ENCODE measurements at regions not wholly inside any gene's neighbourhood (a gene's known extent, or its start where the extent isn't known, plus 50 kb on each side); places are given as distances from the start of the nearest gene placed in this dataset.

DNA sequence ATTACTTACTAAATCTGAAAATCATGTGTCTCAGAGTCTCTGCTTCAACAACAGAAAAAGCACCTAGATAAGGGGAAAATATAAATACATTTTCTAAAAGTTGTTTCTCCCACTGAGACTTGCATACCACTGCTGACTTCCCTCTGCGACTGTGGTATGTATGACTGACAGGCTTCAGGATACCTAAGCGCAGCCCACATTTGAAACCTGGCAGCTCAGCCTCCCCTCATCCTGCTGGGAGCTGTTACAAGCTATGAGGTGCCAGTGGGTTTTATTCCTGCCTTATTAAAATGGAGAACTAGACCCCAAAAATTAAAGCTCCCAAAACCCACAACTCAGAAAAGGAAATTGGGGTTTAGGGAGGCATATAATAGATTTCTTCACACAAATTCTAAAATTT lies 133.6 kb downstream of the RAB38 start:
- H3K36me3 ChIP-seq (ENCODE audit: insufficient read depth, low read length) = no peaks in the 10 kb centered on the region
- H3K4me3 ChIP-seq = no peak overlapping the region
- TF ChIP-seq POLR2AphosphoS5 (IDR thresholded peaks at IDR 0.05; ENCODE audit: borderline replicate concordance, low read depth, low read length) = no peak
- TF ChIP-seq FOXP2 (optimal IDR thresholded peaks at IDR 0.05; ENCODE audit: control extremely low read depth, extremely low read length, insufficient read depth) = no peak
- TF ChIP-seq EZH2 (IDR thresholded peaks at IDR 0.05) = no peak
- no peak overlapping the region for H3K27ac ChIP-seq
- DNase-seq (ENCODE audit: low read depth, low spot score) = no peak
- no peaks in the 10 kb centered on the region for H3K9me3 ChIP-seq (ENCODE audit: low read depth, low read length)
- H3K9ac ChIP-seq (ENCODE audit: insufficient read length) = no peak overlapping the region

DNA sequence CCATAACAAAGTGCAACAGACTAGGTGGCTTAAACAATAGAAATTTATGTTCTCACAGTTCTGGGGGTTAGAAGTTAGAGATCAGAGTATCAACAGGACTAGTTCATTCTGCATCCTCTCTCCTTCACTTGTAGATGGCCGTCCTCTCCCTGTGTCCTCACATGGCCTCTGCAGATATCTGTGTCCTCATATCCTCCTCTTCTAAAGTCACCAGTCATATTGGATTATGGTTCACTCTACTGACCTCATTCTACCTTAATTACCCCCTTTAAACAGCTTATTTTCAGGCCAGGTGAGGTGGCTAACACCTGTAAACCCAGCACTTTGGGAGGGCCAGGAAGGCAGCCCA lies 135.1 kb downstream of the RAB38 start:
- H3K27ac ChIP-seq = no peak overlapping the region
- no peak for DNase-seq (ENCODE audit: low read depth, low spot score)
- H3K36me3 ChIP-seq (ENCODE audit: insufficient read depth, low read length) = no peaks in the 10 kb centered on the region
- TF ChIP-seq FOXP2 (optimal IDR thresholded peaks at IDR 0.05; ENCODE audit: control extremely low read depth, extremely low read length, insufficient read depth) = no peak
- TF ChIP-seq POLR2AphosphoS5 (IDR thresholded peaks at IDR 0.05; ENCODE audit: borderline replicate concordance, low read depth, low read length) = no peak
- TF ChIP-seq EZH2 (IDR thresholded peaks at IDR 0.05) = no peak
- no peak overlapping the region for H3K4me3 ChIP-seq
- H3K9me3 ChIP-seq (ENCODE audit: low read depth, low read length) = no peaks in the 10 kb centered on the region
- no peak overlapping the region for H3K9ac ChIP-seq (ENCODE audit: insufficient read length)

DNA sequence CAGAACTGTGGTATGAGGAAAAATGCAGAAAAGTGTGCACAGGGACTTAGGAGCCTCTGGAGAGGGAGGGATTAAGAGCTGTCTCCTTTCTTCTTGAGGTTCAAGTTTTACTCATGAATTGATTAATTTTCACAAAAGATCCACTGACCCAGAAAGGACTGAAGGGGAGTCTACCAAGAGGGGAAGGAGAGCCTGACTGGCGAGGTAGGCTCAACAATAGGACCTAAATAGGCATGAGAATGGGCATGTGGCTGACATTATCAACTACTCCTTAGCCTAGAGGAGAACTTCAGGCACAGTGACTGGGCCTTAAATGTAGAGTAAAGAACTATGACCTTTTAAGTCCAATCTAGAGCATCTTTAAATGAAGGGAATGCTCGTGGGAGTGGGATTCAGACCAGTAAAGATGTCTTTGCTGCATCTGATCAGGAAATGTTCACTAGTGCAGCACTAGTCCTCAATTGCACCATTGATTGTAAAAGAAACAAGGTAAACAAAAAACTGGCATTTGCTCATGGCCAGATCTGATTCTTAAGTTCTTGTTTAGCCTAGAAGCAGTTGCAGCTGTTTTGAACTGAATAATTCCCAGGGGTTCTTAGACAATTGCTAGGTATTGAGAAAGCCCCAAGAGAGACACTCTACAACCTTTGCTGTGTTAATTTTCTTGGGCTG lies 135.6 kb downstream of the RAB38 start:
- DNase-seq (ENCODE audit: low read depth, low spot score) = no peak
- TF ChIP-seq FOXP2 (optimal IDR thresholded peaks at IDR 0.05; ENCODE audit: control extremely low read depth, extremely low read length, insufficient read depth) (no peak), EZH2 (IDR thresholded peaks at IDR 0.05) (no peak), POLR2AphosphoS5 (IDR thresholded peaks at IDR 0.05; ENCODE audit: borderline replicate concordance, low read depth, low read length) (no peak)

DNA sequence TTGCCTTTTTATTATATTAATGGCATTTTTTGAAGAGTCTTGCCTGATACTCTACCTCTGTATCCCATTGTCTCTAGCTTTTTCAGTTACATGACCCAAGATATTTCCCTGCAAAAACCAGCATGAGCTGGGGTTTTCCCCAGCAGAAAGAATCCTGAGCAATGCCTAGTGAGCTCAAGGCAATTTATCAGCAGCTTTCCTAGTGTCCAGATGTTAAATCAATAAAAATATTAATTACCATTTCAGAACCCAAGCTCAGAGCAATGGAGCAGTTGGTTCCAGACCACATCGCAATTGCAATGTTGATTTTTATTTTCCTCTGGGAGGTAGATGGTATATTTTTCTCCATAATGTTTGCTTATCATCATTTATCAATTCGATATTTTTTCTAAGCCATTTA lies 137.2 kb downstream of the RAB38 start:
- Histone ChIP-seq H3K36me3 (ENCODE audit: insufficient read depth, low read length) (no peaks in the 10 kb centered on the region), H3K9me3 (ENCODE audit: low read depth, low read length) (no peaks in the 10 kb centered on the region), H3K27ac (no peak overlapping the region), H3K4me3 (no peak overlapping the region), H3K9ac (ENCODE audit: insufficient read length) (no peak overlapping the region)
- DNase-seq (ENCODE audit: low read depth, low spot score) = no peak
- TF ChIP-seq EZH2 (IDR thresholded peaks at IDR 0.05) (no peak), FOXP2 (optimal IDR thresholded peaks at IDR 0.05; ENCODE audit: control extremely low read depth, extremely low read length, insufficient read depth) (no peak), POLR2AphosphoS5 (IDR thresholded peaks at IDR 0.05; ENCODE audit: borderline replicate concordance, low read depth, low read length) (no peak)

More for the DNA sequence above, 135.6 kb downstream of the RAB38 start:
- no peak overlapping the region for H3K9ac ChIP-seq (ENCODE audit: insufficient read length)
- H3K36me3 ChIP-seq (ENCODE audit: insufficient read depth, low read length) = no peaks in the 10 kb centered on the region
- H3K27ac ChIP-seq = no peak overlapping the region
- H3K9me3 ChIP-seq (ENCODE audit: low read depth, low read length) = no peaks in the 10 kb centered on the region
- H3K4me3 ChIP-seq = no peak overlapping the region

DNA sequence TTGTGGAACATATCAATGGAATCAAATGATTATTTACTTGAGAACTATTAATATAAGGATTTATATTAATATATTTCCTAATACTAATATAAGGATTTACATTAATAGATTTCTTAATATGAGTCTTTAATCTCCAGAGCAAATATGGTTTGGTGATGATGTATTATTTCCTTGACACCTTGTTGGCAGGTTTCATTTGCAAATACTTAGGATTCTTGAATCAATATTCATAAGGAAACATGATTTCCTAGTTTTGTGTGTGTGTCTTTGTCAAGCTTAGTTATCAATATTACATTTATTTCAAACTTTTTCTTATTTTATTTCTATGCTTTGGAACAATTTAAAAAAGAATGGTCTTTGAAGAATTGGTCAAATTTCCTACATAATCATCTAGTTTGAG lies 138.5 kb downstream of the RAB38 start:
- TF ChIP-seq EZH2 (IDR thresholded peaks at IDR 0.05) (no peak), POLR2AphosphoS5 (IDR thresholded peaks at IDR 0.05; ENCODE audit: borderline replicate concordance, low read depth, low read length) (no peak)
- Histone ChIP-seq H3K9ac (ENCODE audit: insufficient read length) (no peak overlapping the region), H3K36me3 (ENCODE audit: insufficient read depth, low read length) (no peaks in the 10 kb centered on the region), H3K27ac (no peak overlapping the region), H3K4me3 (no peak overlapping the region), H3K9me3 (ENCODE audit: low read depth, low read length) (no peaks in the 10 kb centered on the region)
- DNase-seq (ENCODE audit: low read depth, low spot score) = no peak

DNA sequence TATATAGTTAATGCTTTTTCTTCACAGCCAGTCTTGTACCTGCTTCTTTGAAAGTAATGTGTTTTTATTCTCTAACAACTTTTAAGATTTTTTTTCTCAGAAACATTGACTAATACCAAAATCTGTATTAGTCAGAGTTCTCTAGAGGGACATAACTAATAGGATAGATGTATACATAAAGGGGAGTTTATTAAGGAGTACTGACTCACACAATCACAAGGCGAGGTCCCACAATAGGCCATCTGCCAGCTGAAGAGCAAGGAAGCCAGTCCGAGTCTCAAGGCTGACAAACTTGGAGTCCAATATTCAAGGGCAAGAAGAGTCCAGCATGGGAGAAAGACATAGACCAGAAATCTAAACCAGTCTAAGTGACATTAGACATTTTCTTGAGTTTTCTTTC lies 140.0 kb downstream of the RAB38 start:
- Histone ChIP-seq H3K27ac (no peak overlapping the region), H3K36me3 (ENCODE audit: insufficient read depth, low read length) (no peaks in the 10 kb centered on the region), H3K9me3 (ENCODE audit: low read depth, low read length) (no peaks in the 10 kb centered on the region), H3K4me3 (no peak overlapping the region), H3K9ac (ENCODE audit: insufficient read length) (no peak overlapping the region)
- no peak for TF ChIP-seq POLR2AphosphoS5 (IDR thresholded peaks at IDR 0.05; ENCODE audit: borderline replicate concordance, low read depth, low read length)
- no peak for TF ChIP-seq FOXP2 (optimal IDR thresholded peaks at IDR 0.05; ENCODE audit: control extremely low read depth, extremely low read length, insufficient read depth)
- DNase-seq (ENCODE audit: low read depth, low spot score) = no peak

DNA sequence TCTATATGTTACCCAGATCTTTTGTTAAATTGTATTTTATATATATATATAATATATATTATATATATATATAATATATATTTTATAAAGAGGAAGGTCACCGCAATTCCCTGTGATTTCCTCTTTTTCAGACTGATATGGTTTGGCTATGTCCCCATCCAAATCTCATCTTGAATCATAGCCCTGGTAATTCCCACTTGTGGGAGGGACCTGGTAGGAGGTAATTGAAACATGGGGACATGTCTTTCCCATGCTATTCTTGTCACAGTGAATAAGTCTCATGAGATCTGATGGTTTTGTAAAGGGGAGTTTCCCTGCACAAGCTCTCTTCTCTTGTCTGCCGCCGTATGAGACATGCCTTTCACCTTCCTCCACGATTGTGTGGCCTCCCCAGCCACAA lies 157.6 kb downstream of the RAB38 start:
- Histone ChIP-seq H3K4me3 (no peak overlapping the region), H3K9me3 (ENCODE audit: low read depth, low read length) (no peaks in the 10 kb centered on the region), H3K36me3 (ENCODE audit: insufficient read depth, low read length) (no peaks in the 10 kb centered on the region), H3K27ac (no peak overlapping the region), H3K9ac (ENCODE audit: insufficient read length) (no peak overlapping the region)
- no peak for DNase-seq (ENCODE audit: low read depth, low spot score)
- no peak for TF ChIP-seq POLR2AphosphoS5 (IDR thresholded peaks at IDR 0.05; ENCODE audit: borderline replicate concordance, low read depth, low read length)
- TF ChIP-seq EZH2 (IDR thresholded peaks at IDR 0.05) = no peak
- TF ChIP-seq FOXP2 (optimal IDR thresholded peaks at IDR 0.05; ENCODE audit: control extremely low read depth, extremely low read length, insufficient read depth) = no peak

DNA sequence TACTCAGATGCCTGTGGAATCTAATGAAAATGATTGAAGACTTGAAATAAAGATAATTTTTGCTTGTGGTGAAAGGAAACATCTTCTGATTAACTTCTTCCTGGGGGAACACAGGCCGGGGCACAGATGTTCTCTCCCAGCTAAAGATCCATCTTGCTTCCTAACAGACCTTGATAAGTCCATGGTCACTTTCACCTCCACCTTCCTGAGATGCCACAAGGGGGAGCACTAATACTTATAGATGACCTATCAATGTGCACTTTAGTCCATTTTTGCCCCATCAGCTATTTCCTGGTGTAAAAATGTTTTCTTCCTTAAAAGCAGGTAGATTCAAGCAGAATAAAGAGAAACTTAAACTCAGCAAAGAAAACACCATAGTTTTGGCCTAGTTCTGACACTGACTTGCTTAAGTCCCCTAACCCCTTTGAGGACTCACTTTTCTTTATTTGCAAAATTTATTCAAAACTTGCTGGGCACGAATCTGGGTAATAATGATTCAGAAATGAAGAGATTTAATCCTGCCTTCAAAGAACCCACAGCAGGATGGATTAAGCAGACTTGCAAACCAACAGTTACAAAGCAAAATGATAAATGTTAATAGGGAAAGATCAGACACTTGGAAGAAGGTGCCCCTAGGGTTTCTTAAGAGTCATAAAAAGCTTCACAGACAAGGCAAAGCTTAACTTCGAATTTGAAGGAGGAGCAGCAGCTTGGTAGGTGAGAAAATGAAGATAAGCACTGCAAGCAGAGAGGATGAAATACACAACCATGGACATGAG lies 158.7 kb downstream of the RAB38 start:
- peak; percentile 57 for DNase-seq (ENCODE audit: low read depth, low spot score)

More for the DNA sequence above, 158.7 kb downstream of the RAB38 start:
- Histone ChIP-seq H3K27ac (no peak overlapping the region), H3K4me3 (no peak overlapping the region), H3K9ac (ENCODE audit: insufficient read length) (no peak overlapping the region), H3K9me3 (ENCODE audit: low read depth, low read length) (no peaks in the 10 kb centered on the region), H3K36me3 (ENCODE audit: insufficient read depth, low read length) (no peaks in the 10 kb centered on the region)
- TF ChIP-seq FOXP2 (optimal IDR thresholded peaks at IDR 0.05; ENCODE audit: control extremely low read depth, extremely low read length, insufficient read depth) (no peak), POLR2AphosphoS5 (IDR thresholded peaks at IDR 0.05; ENCODE audit: borderline replicate concordance, low read depth, low read length) (no peak), EZH2 (IDR thresholded peaks at IDR 0.05) (no peak)
